Activated CD8-positive, alpha-beta T cell treated with anti-CD3 and anti-CD28 coated beads for 36 hours (primary cell): ENCODE measurements at regions not wholly inside any gene's neighbourhood (a gene's known extent, or its start where the extent isn't known, plus 50 kb on each side); places are given as distances from the start of the nearest gene placed in this dataset.
"Not testable (repeated sequence)": the region's sequence is repeated elsewhere in the genome, so short reads cannot be mapped to it uniquely, and the experiment has no call there.

ENCODE experiments used
- ATAC-seq: fragments of 200-7000 bp; cut with Tn5 transposase; one replicate; pipeline ENCODE4 v1.10.0; 2021; ENCODE audit warnings: mild to moderate bottlenecking, moderate library complexity
- CTCF ChIA-PET: fragments of 350-600 bp; sonication (Branson Sonifier 250); formaldehyde crosslinking; loops from one replicate; lab custom pipeline; 2021; ENCODE audit warnings: antibody characterized with exemption; lab: Charles Lee
- POLR2A ChIA-PET: fragments of 350-600 bp; sonication (Branson Sonifier 250); formaldehyde crosslinking; loops from one replicate; lab custom pipeline; 2021; ENCODE audit warnings: antibody characterized with exemption; lab: Charles Lee
- DNase-seq: peaks from one replicate; pipeline ENCODE4 v3.0.0-alpha.2; 2020
- H3K27ac Mint-ChIP-seq: one replicate; pipeline ENCODE4 v1.8.0; 2021; ENCODE audit warnings: mild to moderate bottlenecking, mixed read lengths
- H3K27me3 Mint-ChIP-seq: one replicate; pipeline ENCODE4 v1.8.0; 2021; ENCODE audit warnings: mixed read lengths
- H3K36me3 Mint-ChIP-seq: one replicate; pipeline ENCODE4 v1.8.0; 2021; ENCODE audit warnings: low read depth, mixed read lengths
- H3K4me1 Mint-ChIP-seq: one replicate; pipeline ENCODE4 v1.8.0; 2021; ENCODE audit warnings: low read depth, mixed read lengths
- H3K4me3 Mint-ChIP-seq: one replicate; pipeline ENCODE4 v1.8.0; 2021; ENCODE audit warnings: mild to moderate bottlenecking, moderate library complexity, mixed read lengths
- H3K9me3 Mint-ChIP-seq: one replicate; pipeline ENCODE4 v1.8.0; 2021; ENCODE audit warnings: mixed read lengths
- intact Hi-C: fragments of 100-400 bp; cut with micrococcal nuclease; formaldehyde crosslinking; loops from one replicate; pipeline ENCODE4 v1.10.0; 2022
- TF ChIP-seq, protein P1 (sequence below): fragments of 200-600 bp; IDR thresholded peaks from one replicate; pipeline ENCODE4 v1.8.0; 2022; ENCODE audit warnings: antibody characterized with exemption, mild to moderate bottlenecking

DNA sequence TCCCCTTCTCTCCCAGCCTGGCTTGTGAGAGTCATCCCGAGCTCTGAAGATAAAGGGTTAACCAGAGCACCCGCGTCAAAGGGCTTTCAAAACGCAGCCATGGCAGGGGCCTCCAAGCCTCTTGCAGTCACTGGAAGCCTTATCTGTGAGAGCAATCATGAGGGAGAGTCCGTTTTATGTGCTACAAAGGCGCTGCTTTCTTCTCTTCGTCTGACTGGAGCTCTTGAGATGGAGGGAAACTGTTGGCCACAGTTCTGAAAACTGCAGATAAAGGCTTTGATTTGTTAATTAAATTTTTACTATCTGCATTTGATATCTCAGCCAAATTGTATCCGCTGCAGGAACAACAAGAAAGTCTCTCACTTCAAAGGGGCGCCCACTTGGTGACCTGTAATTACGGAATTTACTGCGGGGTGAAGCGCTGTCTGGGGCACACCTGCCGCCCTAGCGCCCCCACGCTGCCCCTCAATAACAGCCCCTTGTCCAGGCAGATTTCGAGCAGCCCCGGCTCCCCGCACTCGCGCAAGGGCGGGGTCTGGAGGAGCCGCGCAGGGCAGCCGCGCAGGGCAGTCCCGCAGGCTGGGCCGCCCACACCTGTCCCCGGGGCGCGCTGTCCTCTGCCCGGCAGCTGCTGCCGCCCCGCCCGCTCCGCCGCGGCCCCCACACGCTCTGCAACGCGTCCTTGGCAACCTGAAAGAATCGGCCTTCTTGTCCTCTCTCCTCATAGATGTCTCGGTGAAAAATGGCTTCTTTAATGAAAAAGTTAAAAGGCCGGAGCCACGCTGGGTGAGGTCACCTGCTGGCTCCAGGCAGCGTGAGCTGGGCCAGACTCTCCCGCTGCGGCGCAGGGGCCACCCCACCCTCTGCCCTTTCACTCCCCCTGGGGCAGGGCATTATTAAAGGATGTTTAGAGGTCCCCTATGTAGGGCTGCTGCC lies 217.9 kb downstream of the VAPA start:
- Mint-ChIP-seq H3K27me3 (peaks cover 22% of the 10 kb centered on the region), H3K4me3 (no peak overlapping the region), H3K4me1 (no peaks in the 10 kb centered on the region), H3K27ac (no peak overlapping the region), H3K9me3 (no peaks in the 10 kb centered on the region), H3K36me3 (no peaks in the 10 kb centered on the region)
- POLR2A ChIA-PET = no interaction called here
- CTCF ChIA-PET = no interaction called here
- intact Hi-C loops = no loop called here
- DNase-seq (no peak), ATAC-seq (no peak)
- TF ChIP-seq, protein P1, sequence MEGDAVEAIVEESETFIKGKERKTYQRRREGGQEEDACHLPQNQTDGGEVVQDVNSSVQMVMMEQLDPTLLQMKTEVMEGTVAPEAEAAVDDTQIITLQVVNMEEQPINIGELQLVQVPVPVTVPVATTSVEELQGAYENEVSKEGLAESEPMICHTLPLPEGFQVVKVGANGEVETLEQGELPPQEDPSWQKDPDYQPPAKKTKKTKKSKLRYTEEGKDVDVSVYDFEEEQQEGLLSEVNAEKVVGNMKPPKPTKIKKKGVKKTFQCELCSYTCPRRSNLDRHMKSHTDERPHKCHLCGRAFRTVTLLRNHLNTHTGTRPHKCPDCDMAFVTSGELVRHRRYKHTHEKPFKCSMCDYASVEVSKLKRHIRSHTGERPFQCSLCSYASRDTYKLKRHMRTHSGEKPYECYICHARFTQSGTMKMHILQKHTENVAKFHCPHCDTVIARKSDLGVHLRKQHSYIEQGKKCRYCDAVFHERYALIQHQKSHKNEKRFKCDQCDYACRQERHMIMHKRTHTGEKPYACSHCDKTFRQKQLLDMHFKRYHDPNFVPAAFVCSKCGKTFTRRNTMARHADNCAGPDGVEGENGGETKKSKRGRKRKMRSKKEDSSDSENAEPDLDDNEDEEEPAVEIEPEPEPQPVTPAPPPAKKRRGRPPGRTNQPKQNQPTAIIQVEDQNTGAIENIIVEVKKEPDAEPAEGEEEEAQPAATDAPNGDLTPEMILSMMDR = no peak

DNA sequence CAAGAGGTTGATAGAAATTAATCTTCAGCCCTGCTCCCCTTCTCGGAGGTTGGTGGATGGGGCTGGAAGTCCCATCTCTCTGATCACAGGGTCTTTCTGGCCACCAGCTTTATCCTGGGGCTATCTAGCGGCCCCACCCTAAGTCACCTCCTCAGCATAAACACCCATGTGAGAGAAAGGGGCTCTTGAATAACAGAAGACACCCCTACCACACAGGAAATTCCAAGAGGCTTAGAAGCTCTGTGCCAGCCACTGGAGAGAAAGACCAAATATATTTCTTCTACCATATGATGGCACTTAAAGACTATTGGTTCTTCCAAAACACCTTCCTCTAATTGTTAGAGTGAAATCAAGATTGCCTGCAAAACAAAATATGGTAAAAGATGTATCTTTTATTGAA lies 219.7 kb downstream of the VAPA start:
- no peaks in the 10 kb centered on the region for H3K36me3 Mint-ChIP-seq
- no peak overlapping the region for H3K4me3 Mint-ChIP-seq
- H3K27ac Mint-ChIP-seq = no peak overlapping the region
- DNase-seq = no peak
- ChIA-PET CTCF (no interaction called here), POLR2A (interaction anchor here (0.7 kb wide), 1 partner anchor 79 kb away, joined by 3 read pairs; no protein-coding TSS in a partner anchor)
- H3K4me1 Mint-ChIP-seq = no peaks in the 10 kb centered on the region
- TF ChIP-seq, protein P1 = no peak
- intact Hi-C loops = no loop called here
- H3K9me3 Mint-ChIP-seq = no peaks in the 10 kb centered on the region
- ATAC-seq = no peak
- peaks cover 22% of the 10 kb centered on the region for H3K27me3 Mint-ChIP-seq

DNA sequence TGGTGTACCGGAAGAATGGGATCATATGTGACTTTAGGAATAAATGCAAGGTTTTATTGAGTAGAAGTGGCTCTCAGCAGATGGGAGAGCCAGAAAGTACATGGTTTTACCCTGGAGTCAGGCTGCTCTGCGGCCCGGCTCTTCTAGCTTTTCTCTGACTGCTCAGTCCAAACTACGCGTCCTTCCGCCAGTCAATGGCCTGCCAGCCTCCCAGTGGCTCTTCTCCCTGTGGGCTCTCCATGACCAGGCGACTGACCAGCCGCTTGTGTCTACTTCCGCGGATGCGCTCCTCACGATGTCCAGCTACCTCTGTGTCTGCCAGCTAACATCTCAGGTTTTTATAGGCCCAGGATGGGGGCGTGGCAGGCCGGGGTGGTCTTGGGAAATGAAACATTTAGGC lies 220.4 kb downstream of the VAPA start:
- Mint-ChIP-seq H3K4me3 (no peak overlapping the region), H3K4me1 (no peaks in the 10 kb centered on the region), H3K9me3 (no peaks in the 10 kb centered on the region), H3K27me3 (peaks cover 22% of the 10 kb centered on the region), H3K36me3 (no peaks in the 10 kb centered on the region), H3K27ac (no peak overlapping the region)
- no peak for DNase-seq
- ChIA-PET POLR2A (no interaction called here), CTCF (no interaction called here)
- no peak for ATAC-seq
- intact Hi-C loops = no loop called here
- TF ChIP-seq, protein P1 = no peak

GRCh38 chr18:10134749-10135148 lies 220.9 kb downstream of the VAPA start:
- DNase-seq, intact Hi-C loops, H3K27ac Mint-ChIP-seq, POLR2A ChIA-PET, H3K4me1 Mint-ChIP-seq, H3K9me3 Mint-ChIP-seq, H3K36me3 Mint-ChIP-seq, ATAC-seq, CTCF ChIA-PET, H3K4me3 Mint-ChIP-seq: not testable (repeated sequence)
- H3K27me3 Mint-ChIP-seq = peaks cover 23% of the 10 kb centered on the region

- Mint-ChIP-seq H3K36me3 (no peaks in the 10 kb centered on the region), H3K27me3 (peaks cover 20% of the 10 kb centered on the region), H3K27ac (no peak overlapping the region), H3K4me1 (peaks cover 2% of the 10 kb centered on the region), H3K4me3 (no peak overlapping the region), H3K9me3 (no peaks in the 10 kb centered on the region)
- intact Hi-C loops = no loop called here
- DNase-seq (no peak), ATAC-seq (no peak)
- ChIA-PET CTCF (no interaction called here), POLR2A (no interaction called here)
- TF ChIP-seq, protein P1 = no peak
Observed at GRCh38 chr18:10135302-10135926, 221.6 kb downstream of the VAPA start.
